ENCODE measurements at regions not wholly inside any gene's neighbourhood (a gene's known extent, or its start where the extent isn't known, plus 50 kb on each side); places are given as distances from the start of the nearest gene placed in this dataset.

DNA sequence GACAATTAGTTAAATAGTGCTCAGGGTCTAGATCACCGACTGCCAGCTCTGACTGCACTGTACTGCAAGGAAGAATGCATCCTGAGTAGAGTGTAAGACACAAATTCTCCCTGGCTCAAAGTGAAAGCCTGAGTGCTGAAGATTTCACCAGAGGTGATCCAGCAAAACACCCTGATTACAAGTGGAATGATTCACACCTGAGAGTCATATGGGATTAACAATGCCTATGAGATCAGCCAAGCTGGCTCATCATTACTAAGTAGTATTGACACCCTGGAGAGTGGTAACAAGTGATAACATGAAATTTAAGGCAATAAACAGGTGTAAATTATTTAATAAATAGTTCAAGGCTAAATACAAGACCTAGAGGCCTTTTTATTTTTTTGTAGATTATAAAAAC, 403.8 kb upstream of the PRR20A start (continued):
- TF ChIP-seq, protein P1, sequence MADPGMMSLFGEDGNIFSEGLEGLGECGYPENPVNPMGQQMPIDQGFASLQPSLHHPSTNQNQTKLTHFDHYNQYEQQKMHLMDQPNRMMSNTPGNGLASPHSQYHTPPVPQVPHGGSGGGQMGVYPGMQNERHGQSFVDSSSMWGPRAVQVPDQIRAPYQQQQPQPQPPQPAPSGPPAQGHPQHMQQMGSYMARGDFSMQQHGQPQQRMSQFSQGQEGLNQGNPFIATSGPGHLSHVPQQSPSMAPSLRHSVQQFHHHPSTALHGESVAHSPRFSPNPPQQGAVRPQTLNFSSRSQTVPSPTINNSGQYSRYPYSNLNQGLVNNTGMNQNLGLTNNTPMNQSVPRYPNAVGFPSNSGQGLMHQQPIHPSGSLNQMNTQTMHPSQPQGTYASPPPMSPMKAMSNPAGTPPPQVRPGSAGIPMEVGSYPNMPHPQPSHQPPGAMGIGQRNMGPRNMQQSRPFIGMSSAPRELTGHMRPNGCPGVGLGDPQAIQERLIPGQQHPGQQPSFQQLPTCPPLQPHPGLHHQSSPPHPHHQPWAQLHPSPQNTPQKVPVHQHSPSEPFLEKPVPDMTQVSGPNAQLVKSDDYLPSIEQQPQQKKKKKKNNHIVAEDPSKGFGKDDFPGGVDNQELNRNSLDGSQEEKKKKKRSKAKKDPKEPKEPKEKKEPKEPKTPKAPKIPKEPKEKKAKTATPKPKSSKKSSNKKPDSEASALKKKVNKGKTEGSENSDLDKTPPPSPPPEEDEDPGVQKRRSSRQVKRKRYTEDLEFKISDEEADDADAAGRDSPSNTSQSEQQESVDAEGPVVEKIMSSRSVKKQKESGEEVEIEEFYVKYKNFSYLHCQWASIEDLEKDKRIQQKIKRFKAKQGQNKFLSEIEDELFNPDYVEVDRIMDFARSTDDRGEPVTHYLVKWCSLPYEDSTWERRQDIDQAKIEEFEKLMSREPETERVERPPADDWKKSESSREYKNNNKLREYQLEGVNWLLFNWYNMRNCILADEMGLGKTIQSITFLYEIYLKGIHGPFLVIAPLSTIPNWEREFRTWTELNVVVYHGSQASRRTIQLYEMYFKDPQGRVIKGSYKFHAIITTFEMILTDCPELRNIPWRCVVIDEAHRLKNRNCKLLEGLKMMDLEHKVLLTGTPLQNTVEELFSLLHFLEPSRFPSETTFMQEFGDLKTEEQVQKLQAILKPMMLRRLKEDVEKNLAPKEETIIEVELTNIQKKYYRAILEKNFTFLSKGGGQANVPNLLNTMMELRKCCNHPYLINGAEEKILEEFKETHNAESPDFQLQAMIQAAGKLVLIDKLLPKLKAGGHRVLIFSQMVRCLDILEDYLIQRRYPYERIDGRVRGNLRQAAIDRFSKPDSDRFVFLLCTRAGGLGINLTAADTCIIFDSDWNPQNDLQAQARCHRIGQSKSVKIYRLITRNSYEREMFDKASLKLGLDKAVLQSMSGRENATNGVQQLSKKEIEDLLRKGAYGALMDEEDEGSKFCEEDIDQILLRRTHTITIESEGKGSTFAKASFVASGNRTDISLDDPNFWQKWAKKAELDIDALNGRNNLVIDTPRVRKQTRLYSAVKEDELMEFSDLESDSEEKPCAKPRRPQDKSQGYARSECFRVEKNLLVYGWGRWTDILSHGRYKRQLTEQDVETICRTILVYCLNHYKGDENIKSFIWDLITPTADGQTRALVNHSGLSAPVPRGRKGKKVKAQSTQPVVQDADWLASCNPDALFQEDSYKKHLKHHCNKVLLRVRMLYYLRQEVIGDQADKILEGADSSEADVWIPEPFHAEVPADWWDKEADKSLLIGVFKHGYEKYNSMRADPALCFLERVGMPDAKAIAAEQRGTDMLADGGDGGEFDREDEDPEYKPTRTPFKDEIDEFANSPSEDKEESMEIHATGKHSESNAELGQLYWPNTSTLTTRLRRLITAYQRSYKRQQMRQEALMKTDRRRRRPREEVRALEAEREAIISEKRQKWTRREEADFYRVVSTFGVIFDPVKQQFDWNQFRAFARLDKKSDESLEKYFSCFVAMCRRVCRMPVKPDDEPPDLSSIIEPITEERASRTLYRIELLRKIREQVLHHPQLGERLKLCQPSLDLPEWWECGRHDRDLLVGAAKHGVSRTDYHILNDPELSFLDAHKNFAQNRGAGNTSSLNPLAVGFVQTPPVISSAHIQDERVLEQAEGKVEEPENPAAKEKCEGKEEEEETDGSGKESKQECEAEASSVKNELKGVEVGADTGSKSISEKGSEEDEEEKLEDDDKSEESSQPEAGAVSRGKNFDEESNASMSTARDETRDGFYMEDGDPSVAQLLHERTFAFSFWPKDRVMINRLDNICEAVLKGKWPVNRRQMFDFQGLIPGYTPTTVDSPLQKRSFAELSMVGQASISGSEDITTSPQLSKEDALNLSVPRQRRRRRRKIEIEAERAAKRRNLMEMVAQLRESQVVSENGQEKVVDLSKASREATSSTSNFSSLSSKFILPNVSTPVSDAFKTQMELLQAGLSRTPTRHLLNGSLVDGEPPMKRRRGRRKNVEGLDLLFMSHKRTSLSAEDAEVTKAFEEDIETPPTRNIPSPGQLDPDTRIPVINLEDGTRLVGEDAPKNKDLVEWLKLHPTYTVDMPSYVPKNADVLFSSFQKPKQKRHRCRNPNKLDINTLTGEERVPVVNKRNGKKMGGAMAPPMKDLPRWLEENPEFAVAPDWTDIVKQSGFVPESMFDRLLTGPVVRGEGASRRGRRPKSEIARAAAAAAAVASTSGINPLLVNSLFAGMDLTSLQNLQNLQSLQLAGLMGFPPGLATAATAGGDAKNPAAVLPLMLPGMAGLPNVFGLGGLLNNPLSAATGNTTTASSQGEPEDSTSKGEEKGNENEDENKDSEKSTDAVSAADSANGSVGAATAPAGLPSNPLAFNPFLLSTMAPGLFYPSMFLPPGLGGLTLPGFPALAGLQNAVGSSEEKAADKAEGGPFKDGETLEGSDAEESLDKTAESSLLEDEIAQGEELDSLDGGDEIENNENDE (IDR thresholded peaks at IDR 0.05; ENCODE audit: insufficient replicate concordance, low read length): no peak
- TF ChIP-seq ZNF274 (IDR thresholded peaks at IDR 0.05; ENCODE audit: borderline replicate concordance, extremely low read depth, low read length) (no peak), MAFK (IDR thresholded peaks at IDR 0.05; ENCODE audit: low read depth, low read length) (no peak), BRCA1 (IDR thresholded peaks at IDR 0.05; ENCODE audit: low read depth, low read length) (no peak), TBP (IDR thresholded peaks at IDR 0.05; ENCODE audit: low read depth, low read length) (no peak), HDAC6 (IDR thresholded peaks at IDR 0.05; ENCODE audit: low read depth, low read length) (no peak)
- TF ChIP-seq, protein P2, sequence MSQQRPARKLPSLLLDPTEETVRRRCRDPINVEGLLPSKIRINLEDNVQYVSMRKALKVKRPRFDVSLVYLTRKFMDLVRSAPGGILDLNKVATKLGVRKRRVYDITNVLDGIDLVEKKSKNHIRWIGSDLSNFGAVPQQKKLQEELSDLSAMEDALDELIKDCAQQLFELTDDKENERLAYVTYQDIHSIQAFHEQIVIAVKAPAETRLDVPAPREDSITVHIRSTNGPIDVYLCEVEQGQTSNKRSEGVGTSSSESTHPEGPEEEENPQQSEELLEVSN (IDR thresholded peaks at IDR 0.05): no peak

Measured in H1 (cell line).